Thymus (tissue), 11 donors: ENCODE measurements at regions not wholly inside any gene's neighbourhood (a gene's known extent, or its start where the extent isn't known, plus 50 kb on each side); places are given as distances from the start of the nearest gene placed in this dataset.

ENCODE experiments used
- DNase-seq, 9 donors: peaks; one replicate each; pipeline ENCODE4 v3.0.0-alpha.2; 2013; ENCODE audit warnings: low spot score in 9 of 9, low read depth in 6 of 9, missing footprints in 1 of 9
- H3K27ac ChIP-seq, 2 donors: one replicate each; pipeline ENCODE4 v1.5.1; 2013; ENCODE audit warnings: control low read depth in 1 of 2, low read depth in 1 of 2, low read length in 1 of 2, mild to moderate bottlenecking in 1 of 2, moderate library complexity in 1 of 2
- H3K27me3 ChIP-seq, 2 donors: one replicate each; pipeline ENCODE4 v1.5.1; 2013; ENCODE audit warnings: low read length in 1 of 2; ENCODE audit not compliant: control insufficient read depth in 2 of 2, insufficient read depth in 1 of 2
- H3K36me3 ChIP-seq, 2 donors: one replicate each; pipeline ENCODE4 v1.5.1; 2013; ENCODE audit warnings: low read length in 1 of 2, mild to moderate bottlenecking in 1 of 2, moderate library complexity in 1 of 2; ENCODE audit not compliant: control insufficient read depth in 2 of 2, insufficient read depth in 2 of 2
- H3K4me1 ChIP-seq, 2 donors: one replicate each; pipeline ENCODE4 v1.5.1; 2013; ENCODE audit warnings: low read length in 2 of 2; ENCODE audit not compliant: control insufficient read depth in 2 of 2, insufficient read depth in 2 of 2
- H3K4me3 ChIP-seq, 2 donors: one replicate each; pipeline ENCODE4 v1.5.1; 2013; ENCODE audit warnings: low read length in 2 of 2, control low read depth in 1 of 2, mild to moderate bottlenecking in 1 of 2
- H3K9me3 ChIP-seq, 2 donors: one replicate each; pipeline ENCODE4 v1.5.1; 2013; ENCODE audit warnings: low read length in 1 of 2, mild to moderate bottlenecking in 1 of 2; ENCODE audit not compliant: control insufficient read depth in 2 of 2, insufficient read depth in 1 of 2
- WGBS: extraction: QIAGEN DNeasy Blood & Tissue Kit; methylation state at CpG from one replicate; pipeline ENCODE4 v1.1.7; 2013; 5-methylcytosine and 5-hydroxymethylcytosine counted together
- donor health status: healthy.

- Histone ChIP-seq H3K4me3 (no peak overlapping the region), H3K4me1 (no peaks in the 10 kb centered on the region), H3K27me3 (peaks cover 3 to 27% of the 10 kb centered on the region in 2 donors), H3K9me3 (no peaks in the 10 kb centered on the region), H3K27ac (no peak overlapping the region), H3K36me3 (no peaks in the 10 kb centered on the region)
- DNase-seq, result no peak
- 97% methylated on average over 25 of the region's 25 CpGs for WGBS
These were observed 150.2 kb downstream of the SMAD6 start for GRCh38 chr15:66852064-66852905.

- Histone ChIP-seq H3K9me3 (no peaks in the 10 kb centered on the region), H3K27ac (no peak overlapping the region), H3K4me1 (no peaks in the 10 kb centered on the region), H3K4me3 (no peak overlapping the region), H3K36me3 (no peaks in the 10 kb centered on the region), H3K27me3 (peaks cover 3 to 25% of the 10 kb centered on the region in 2 donors)
- 94% methylated on average over 23 of the region's 23 CpGs for WGBS
- no peak for DNase-seq
These were observed 152.3 kb downstream of the SMAD6 start for GRCh38 chr15:66854012-66854965.

GRCh38 chr15:66855041-66855440, 153.0 kb downstream of the SMAD6 start:
- no peak for DNase-seq
- no peak overlapping the region for H3K27ac ChIP-seq
- 99% methylated on average over 1 of the region's 1 CpG for WGBS

GRCh38 chr15:66857694-66858093, 155.7 kb downstream of the SMAD6 start:
- no peak overlapping the region for H3K27ac ChIP-seq
- no peak for DNase-seq

More at GRCh38 chr15:66855041-66855440, 153.0 kb downstream of the SMAD6 start:
- no peaks in the 10 kb centered on the region for H3K9me3 ChIP-seq
- no peaks in the 10 kb centered on the region for H3K4me1 ChIP-seq
- H3K4me3 ChIP-seq, result no peak overlapping the region
- no peaks in the 10 kb centered on the region for H3K36me3 ChIP-seq
- H3K27me3 ChIP-seq, result peaks cover 3 to 25% of the 10 kb centered on the region in 2 donors

GRCh38 chr15:66858423-66859207, 156.6 kb downstream of the SMAD6 start:
- Histone ChIP-seq H3K4me1 (no peaks in the 10 kb centered on the region), H3K27ac (no peak overlapping the region), H3K27me3 (peaks cover 0 to 11% of the 10 kb centered on the region in 2 donors), H3K36me3 (no peaks in the 10 kb centered on the region), H3K9me3 (no peaks in the 10 kb centered on the region), H3K4me3 (no peak overlapping the region)
- no peak for DNase-seq
- 85% methylated on average over 7 of the region's 7 CpGs for WGBS

More at GRCh38 chr15:66857694-66858093, 155.7 kb downstream of the SMAD6 start:
- Histone ChIP-seq H3K4me3 (no peak overlapping the region), H3K36me3 (no peaks in the 10 kb centered on the region), H3K9me3 (no peaks in the 10 kb centered on the region), H3K4me1 (no peaks in the 10 kb centered on the region), H3K27me3 (peaks cover 0 to 14% of the 10 kb centered on the region in 2 donors)

DNA sequence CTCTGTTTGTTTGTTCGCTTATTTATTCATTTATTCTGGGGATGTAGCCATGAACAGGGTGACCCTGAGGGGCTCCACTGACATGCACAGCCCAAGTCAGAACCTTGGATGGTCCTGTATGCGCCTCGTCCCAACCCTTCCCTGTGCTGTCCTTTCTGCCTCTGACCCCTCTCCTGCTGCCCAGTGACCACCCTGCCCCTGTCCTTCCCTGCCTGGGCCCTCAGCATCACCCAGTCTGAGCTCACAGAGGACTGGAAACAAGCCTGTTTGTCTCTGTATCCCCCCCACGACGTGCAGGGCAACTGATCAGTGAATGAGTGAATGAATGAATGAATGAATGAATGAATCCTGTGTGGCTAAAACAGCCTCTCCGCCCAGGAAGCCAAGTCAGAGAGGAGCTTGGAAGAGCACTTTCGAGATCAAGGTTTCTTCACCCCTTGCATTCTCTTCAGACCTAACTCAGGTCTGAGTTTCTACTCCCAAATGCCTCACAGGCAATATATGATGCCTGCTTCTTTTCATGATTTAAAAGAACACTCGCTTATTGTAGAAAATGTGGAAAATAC, 157.7 kb downstream of the SMAD6 start:
- Histone ChIP-seq H3K27ac (no peak overlapping the region), H3K4me3 (no peak overlapping the region), H3K4me1 (no peaks in the 10 kb centered on the region), H3K27me3 (no peaks in the 10 kb centered on the region), H3K9me3 (no peaks in the 10 kb centered on the region), H3K36me3 (no peaks in the 10 kb centered on the region)
- WGBS, result 91% methylated on average over 8 of the region's 8 CpGs
- DNase-seq, result no peak

GRCh38 chr15:66860844-66861243, 158.8 kb downstream of the SMAD6 start:
- Histone ChIP-seq H3K4me3 (no peak overlapping the region), H3K4me1 (peaks cover 0 to 3% of the 10 kb centered on the region in 2 donors), H3K27ac (no peak overlapping the region), H3K36me3 (no peaks in the 10 kb centered on the region), H3K27me3 (no peaks in the 10 kb centered on the region), H3K9me3 (peaks cover 0 to 1% of the 10 kb centered on the region in 2 donors)
- WGBS, result 92% methylated on average over 3 of the region's 3 CpGs
- DNase-seq, result no peak

GRCh38 chr15:66862111-66862939, 160.3 kb downstream of the SMAD6 start:
- no peaks in the 10 kb centered on the region for H3K27me3 ChIP-seq
- no peak for DNase-seq
- H3K36me3 ChIP-seq, result no peaks in the 10 kb centered on the region
- WGBS, result 92% methylated on average over 10 of the region's 10 CpGs
- peaks cover 0 to 9% of the 10 kb centered on the region in 2 donors for H3K4me1 ChIP-seq
- H3K27ac ChIP-seq, result no peak overlapping the region
- peaks cover 0 to 3% of the 10 kb centered on the region in 2 donors for H3K9me3 ChIP-seq
- no peak overlapping the region for H3K4me3 ChIP-seq
